ENCODE measurements at regions not wholly inside any gene's neighbourhood (a gene's known extent, or its start where the extent isn't known, plus 50 kb on each side); places are given as distances from the start of the nearest gene placed in this dataset.

DNA sequence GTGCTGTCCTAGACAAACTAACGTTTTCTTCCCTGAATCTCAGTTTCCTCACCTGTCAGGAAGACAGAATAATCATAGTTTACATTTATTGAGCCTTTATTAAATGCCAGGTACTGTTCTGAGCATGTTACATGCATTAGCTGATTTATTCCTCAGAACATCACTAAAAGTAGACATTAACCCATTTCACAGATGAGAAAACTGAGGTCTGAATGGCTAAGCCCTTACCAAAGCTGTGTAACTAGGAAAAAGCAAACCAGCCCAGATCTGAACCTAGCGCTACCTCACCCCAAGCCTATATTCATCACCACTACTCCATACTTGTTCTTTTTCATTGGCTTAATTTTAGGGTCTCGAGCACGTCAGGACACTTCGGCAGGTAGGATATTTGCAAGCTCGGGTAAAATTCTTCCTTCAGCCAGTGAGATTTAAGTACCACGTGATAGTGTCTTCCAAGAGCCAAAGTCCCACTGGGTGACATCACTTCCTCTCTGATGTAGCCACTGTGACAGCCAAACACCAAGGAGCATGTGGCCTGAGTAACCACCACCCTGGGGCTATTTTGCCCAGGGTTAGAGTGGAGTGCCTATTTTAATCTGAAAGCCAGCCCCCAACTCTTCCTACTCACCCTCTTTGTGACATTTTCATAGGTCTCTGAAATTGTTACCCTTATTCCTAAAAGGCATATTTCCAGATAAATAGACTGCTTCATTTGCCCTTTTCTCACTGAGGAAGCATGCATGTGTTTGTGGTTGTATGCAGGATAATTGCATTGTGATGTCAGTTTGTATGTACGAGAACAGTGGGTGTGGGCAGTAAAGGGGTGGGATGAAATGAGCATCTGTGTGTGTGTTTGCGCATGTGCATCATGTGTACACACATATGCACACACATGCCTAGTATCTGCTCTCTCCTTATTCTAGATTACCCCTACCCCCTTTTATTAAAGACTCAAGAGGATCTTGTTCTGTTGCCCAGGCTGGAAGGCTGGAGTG lies 62.2 kb upstream of the WSCD2 start:
- ATAC-seq (no peak), DNase-seq (no peak)
- H3K36me3 ChIP-seq: no peaks in the 10 kb centered on the region
- intact Hi-C loops (cut with DNase I; ENCODE audit: low total_unique reads): no loop called here
- no peaks in the 10 kb centered on the region for H3K9me3 ChIP-seq
- in situ Hi-C loops (cut with MboI; ENCODE audit: low sequenced_read_pairs in 4 of 4): no loop called here
- TF ChIP-seq, protein P1, sequence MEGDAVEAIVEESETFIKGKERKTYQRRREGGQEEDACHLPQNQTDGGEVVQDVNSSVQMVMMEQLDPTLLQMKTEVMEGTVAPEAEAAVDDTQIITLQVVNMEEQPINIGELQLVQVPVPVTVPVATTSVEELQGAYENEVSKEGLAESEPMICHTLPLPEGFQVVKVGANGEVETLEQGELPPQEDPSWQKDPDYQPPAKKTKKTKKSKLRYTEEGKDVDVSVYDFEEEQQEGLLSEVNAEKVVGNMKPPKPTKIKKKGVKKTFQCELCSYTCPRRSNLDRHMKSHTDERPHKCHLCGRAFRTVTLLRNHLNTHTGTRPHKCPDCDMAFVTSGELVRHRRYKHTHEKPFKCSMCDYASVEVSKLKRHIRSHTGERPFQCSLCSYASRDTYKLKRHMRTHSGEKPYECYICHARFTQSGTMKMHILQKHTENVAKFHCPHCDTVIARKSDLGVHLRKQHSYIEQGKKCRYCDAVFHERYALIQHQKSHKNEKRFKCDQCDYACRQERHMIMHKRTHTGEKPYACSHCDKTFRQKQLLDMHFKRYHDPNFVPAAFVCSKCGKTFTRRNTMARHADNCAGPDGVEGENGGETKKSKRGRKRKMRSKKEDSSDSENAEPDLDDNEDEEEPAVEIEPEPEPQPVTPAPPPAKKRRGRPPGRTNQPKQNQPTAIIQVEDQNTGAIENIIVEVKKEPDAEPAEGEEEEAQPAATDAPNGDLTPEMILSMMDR (IDR thresholded peaks at IDR 0.05 in 4 of 5, conservative IDR thresholded peaks at IDR 0.05 in 1 of 5): no peak
- TF ChIP-seq POLR2A (IDR thresholded peaks at IDR 0.05): no peak
- no peaks in the 10 kb centered on the region for H3K4me1 ChIP-seq
- no peak overlapping the region for H3K27ac ChIP-seq
- H3K27me3 ChIP-seq: no peaks in the 10 kb centered on the region
- no peak overlapping the region for H3K4me3 ChIP-seq

DNA sequence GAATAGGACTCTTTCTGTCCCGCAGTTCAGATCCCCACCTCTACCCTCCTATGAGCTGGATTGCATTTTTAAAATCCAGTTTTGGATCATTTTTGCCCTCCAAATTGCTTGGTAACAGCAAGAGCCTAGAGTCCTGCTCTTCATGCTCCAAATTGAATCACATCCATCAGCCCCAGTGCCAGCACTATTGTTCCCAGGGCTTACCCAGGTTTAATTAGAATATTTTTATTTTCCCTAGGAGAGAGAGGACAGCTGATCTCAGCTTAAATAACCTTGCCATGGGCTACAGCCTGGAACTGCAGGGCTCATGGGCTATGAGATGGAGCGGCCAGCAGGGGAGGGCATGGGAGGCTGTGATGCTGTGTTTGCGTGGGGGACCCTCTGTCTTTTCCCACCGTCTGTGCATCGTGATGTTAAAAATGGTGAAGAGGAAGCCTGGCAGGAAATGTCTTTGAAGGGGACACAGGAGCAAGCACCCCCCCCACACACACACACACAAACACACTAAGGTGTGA lies 59.4 kb upstream of the WSCD2 start:
- TF ChIP-seq, protein P1 (IDR thresholded peaks at IDR 0.05 in 4 of 5, conservative IDR thresholded peaks at IDR 0.05 in 1 of 5): no peak
- no peak for TF ChIP-seq POLR2A (IDR thresholded peaks at IDR 0.05)
- intact Hi-C loops (cut with DNase I; ENCODE audit: low total_unique reads): no loop called here

DNA sequence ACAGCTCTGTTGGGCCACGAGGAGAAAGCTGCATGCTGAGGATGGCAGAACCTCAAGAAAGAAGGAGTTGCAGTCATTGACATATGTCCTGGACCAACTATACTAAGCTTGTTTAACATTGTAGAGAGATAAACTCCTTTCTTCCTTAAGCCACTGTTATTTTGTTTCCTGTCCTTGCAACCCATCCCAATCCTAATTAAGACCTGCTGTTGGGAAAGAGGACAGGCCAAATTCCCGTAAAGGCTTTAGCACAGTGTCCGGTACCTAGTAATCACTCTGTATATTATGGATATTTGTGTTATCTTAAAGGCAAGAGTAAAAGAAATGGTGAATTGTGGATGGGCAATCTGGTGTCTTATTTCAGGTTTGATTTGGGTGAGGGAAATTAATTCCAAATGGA lies 53.5 kb upstream of the WSCD2 start:
- no peak for ATAC-seq
- DNase-seq: no peak
- Histone ChIP-seq H3K27ac (no peak overlapping the region), H3K36me3 (no peaks in the 10 kb centered on the region), H3K27me3 (no peaks in the 10 kb centered on the region), H3K9me3 (no peaks in the 10 kb centered on the region), H3K4me3 (no peak overlapping the region), H3K4me1 (no peaks in the 10 kb centered on the region)
- intact Hi-C loops (cut with DNase I; ENCODE audit: low total_unique reads): no loop called here
- no peak for TF ChIP-seq POLR2A (IDR thresholded peaks at IDR 0.05)
- TF ChIP-seq, protein P1 (IDR thresholded peaks at IDR 0.05 in 4 of 5, conservative IDR thresholded peaks at IDR 0.05 in 1 of 5): no peak
- in situ Hi-C loops (cut with MboI; ENCODE audit: low sequenced_read_pairs in 4 of 4): no loop called here

More for the DNA sequence above, 59.4 kb upstream of the WSCD2 start:
- H3K27ac ChIP-seq: no peak overlapping the region
- H3K27me3 ChIP-seq: no peaks in the 10 kb centered on the region
- ATAC-seq (no peak), DNase-seq (no peak)
- H3K36me3 ChIP-seq: no peaks in the 10 kb centered on the region
- in situ Hi-C loops (cut with MboI; ENCODE audit: low sequenced_read_pairs in 4 of 4): no loop called here
- no peaks in the 10 kb centered on the region for H3K9me3 ChIP-seq
- H3K4me3 ChIP-seq: no peak overlapping the region
- H3K4me1 ChIP-seq: no peaks in the 10 kb centered on the region

DNA sequence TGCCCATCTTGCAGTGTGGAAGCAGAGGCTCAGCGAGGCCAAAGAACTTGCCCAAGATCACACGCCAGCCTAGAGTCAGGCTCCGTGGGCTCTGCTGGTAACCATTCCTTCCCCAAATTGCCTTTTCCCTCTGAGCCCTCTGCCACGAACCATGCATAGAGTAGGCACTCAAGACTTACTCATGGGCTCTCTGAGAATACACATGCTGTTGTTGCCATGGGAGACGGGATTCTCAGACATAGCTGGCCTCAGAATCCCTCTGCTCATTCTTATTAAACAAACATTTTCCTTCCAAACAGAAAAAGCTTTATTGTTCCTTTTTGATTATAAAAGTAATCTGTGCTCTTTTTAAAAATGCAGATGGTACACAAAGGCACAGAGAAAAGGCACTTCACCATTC lies 52.5 kb upstream of the WSCD2 start:
- intact Hi-C loops (cut with DNase I; ENCODE audit: low total_unique reads): no loop called here

More for the DNA sequence above, 52.5 kb upstream of the WSCD2 start:
- ATAC-seq: no peak
- TF ChIP-seq, protein P1 (IDR thresholded peaks at IDR 0.05 in 4 of 5, conservative IDR thresholded peaks at IDR 0.05 in 1 of 5): no peak
- TF ChIP-seq POLR2A (IDR thresholded peaks at IDR 0.05): no peak
- Histone ChIP-seq H3K36me3 (no peaks in the 10 kb centered on the region), H3K27ac (no peak overlapping the region), H3K4me1 (no peaks in the 10 kb centered on the region), H3K9me3 (no peaks in the 10 kb centered on the region), H3K27me3 (no peaks in the 10 kb centered on the region), H3K4me3 (no peak overlapping the region)
- in situ Hi-C loops (cut with MboI; ENCODE audit: low sequenced_read_pairs in 4 of 4): no loop called here
- no peak for DNase-seq

All from gastrocnemius medialis (tissue), 4 donors.